ENCODE measurements at regions not wholly inside any gene's neighbourhood (a gene's known extent, or its start where the extent isn't known, plus 50 kb on each side); places are given as distances from the start of the nearest gene placed in this dataset.

DNA sequence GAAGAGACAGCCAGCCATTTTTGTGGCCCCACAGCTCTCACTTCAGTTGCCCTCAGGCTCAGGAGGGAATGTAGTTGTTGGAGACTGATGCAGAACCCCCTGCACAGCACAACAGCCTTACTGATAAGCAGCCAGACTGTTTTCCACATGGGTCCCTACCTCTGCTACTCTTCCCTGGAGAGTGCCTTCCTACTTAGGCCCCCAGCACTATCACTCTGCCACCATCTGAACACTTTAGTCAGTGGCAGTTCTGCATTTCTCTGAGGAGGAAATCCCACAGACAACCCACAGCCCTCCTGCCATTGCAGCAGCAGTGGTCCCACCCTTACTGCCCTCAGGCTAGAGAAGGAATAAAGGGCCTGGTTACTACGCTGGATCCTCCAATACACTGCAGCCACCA is 61.8 kb upstream of the PTPRD start:
- no peak for DNase-seq (ENCODE audit: low read depth, low spot score)
- no peaks in the 10 kb centered on the region for H3K27me3 ChIP-seq (ENCODE audit: control insufficient read depth, insufficient read depth, low read length)
- TF ChIP-seq, protein P1, sequence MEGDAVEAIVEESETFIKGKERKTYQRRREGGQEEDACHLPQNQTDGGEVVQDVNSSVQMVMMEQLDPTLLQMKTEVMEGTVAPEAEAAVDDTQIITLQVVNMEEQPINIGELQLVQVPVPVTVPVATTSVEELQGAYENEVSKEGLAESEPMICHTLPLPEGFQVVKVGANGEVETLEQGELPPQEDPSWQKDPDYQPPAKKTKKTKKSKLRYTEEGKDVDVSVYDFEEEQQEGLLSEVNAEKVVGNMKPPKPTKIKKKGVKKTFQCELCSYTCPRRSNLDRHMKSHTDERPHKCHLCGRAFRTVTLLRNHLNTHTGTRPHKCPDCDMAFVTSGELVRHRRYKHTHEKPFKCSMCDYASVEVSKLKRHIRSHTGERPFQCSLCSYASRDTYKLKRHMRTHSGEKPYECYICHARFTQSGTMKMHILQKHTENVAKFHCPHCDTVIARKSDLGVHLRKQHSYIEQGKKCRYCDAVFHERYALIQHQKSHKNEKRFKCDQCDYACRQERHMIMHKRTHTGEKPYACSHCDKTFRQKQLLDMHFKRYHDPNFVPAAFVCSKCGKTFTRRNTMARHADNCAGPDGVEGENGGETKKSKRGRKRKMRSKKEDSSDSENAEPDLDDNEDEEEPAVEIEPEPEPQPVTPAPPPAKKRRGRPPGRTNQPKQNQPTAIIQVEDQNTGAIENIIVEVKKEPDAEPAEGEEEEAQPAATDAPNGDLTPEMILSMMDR (IDR thresholded peaks at IDR 0.05; ENCODE audit: low read depth, low read length), result no peak
- H3K4me3 ChIP-seq (ENCODE audit: low read depth, low read length), result no peak overlapping the region
- ChIA-PET POLR2A (no interaction called here), CTCF (no interaction called here)
- peaks cover 24% of the 10 kb centered on the region for H3K9me3 ChIP-seq (ENCODE audit: control insufficient read depth, insufficient read depth, low read length)
- H3K27ac ChIP-seq (ENCODE audit: low read depth, low read length), result no peak overlapping the region

DNA sequence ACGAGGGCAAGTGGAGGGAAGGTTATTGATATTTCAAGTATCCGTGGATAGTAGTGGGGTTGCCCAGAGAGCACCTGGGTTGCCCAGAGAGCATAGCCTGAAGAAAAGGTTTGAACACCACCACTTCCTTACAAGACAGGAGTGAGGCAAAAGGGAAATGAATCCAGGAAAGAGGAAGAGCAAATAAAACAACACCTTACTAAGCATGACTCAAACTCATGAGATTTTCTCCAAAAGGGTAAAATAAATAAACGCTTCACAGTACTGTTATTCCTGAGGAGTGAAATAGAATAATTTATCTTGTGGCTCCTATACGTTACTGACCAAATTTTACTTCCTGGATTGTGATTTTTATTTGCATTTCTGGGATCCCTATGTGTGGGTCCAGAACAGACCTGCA is 65.2 kb upstream of the PTPRD start:
- DNase-seq (ENCODE audit: low read depth, low spot score), result no peak
- POLR2A ChIA-PET, result no interaction called here
- Histone ChIP-seq H3K9me3 (ENCODE audit: control insufficient read depth, insufficient read depth, low read length) (peaks cover 24% of the 10 kb centered on the region), H3K27ac (ENCODE audit: low read depth, low read length) (no peak overlapping the region), H3K27me3 (ENCODE audit: control insufficient read depth, insufficient read depth, low read length) (no peaks in the 10 kb centered on the region), H3K4me3 (ENCODE audit: low read depth, low read length) (no peak overlapping the region)
- CTCF ChIA-PET, result no interaction called here
- TF ChIP-seq, protein P1 (IDR thresholded peaks at IDR 0.05; ENCODE audit: low read depth, low read length), result no peak

DNA sequence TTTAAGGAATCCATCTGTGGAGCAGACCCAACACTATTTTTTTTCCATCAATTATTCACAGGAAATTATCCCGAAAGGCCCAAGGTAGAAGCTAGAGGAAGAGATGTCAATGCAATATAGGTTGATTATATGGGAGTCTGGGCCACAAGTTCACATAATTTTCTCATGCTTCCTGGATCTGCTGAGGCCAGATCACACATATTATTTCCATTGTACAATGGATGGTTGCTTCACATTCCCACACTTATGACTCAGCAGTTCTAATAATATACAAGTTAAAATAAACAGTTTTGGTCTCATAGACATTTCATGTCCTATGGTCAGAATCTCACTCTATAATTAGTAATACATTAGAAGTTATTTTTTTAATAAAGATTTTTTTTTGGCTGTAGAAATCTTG is 66.0 kb upstream of the PTPRD start:
- Histone ChIP-seq H3K9me3 (ENCODE audit: control insufficient read depth, insufficient read depth, low read length) (peaks cover 22% of the 10 kb centered on the region), H3K27me3 (ENCODE audit: control insufficient read depth, insufficient read depth, low read length) (no peaks in the 10 kb centered on the region), H3K4me3 (ENCODE audit: low read depth, low read length) (no peak overlapping the region), H3K27ac (ENCODE audit: low read depth, low read length) (no peak overlapping the region)
- ChIA-PET POLR2A (no interaction called here), CTCF (no interaction called here)
- TF ChIP-seq, protein P1 (IDR thresholded peaks at IDR 0.05; ENCODE audit: low read depth, low read length), result no peak
- no peak for DNase-seq (ENCODE audit: low read depth, low spot score)

DNA sequence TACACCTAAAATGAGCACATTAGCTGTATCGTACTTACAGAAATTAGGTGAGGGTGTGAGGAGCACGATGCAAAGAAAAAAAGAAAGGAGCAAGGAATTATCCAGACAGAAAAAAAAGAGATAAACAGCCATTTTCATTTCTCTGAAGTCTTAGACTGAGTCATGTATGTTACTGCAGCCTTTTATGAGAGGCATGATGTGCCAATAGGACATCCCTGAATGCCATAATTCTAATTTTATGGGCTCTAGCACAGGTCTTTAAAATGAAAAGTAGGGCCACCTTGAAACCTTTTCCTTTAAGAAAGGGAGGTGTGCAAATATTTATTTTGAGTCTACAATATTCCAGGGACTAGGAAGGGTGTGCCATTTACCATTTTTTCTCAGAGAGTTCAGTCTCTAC is 74.1 kb upstream of the PTPRD start:
- no peak for DNase-seq (ENCODE audit: low read depth, low spot score)
- POLR2A ChIA-PET, result no interaction called here
- Histone ChIP-seq H3K27ac (ENCODE audit: low read depth, low read length) (no peak overlapping the region), H3K9me3 (ENCODE audit: control insufficient read depth, insufficient read depth, low read length) (peaks cover 7% of the 10 kb centered on the region; the same call in 1 of the 2 replicates), H3K27me3 (ENCODE audit: control insufficient read depth, insufficient read depth, low read length) (no peaks in the 10 kb centered on the region), H3K4me3 (ENCODE audit: low read depth, low read length) (no peak overlapping the region)
- TF ChIP-seq, protein P1 (IDR thresholded peaks at IDR 0.05; ENCODE audit: low read depth, low read length), result no peak
- CTCF ChIA-PET, result no interaction called here

DNA sequence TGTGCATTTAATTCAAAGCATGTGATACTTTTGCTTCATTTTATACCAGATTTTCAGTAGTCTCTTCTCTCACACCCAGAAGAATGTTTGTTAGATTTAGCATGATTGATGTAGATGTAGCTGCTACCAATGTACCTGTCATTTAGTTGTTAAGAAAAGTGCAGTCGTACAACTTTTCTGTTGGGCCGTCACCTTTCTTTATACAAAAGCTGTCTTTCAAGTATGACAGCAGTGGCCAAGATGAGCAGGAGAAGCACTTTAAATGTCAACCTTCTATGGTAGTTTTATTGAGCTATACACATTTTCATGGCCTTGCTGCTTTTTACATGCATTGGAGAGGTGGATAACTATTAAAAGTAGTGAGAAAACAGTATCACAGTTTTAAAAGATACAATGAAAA is 77.7 kb upstream of the PTPRD start:
- CTCF ChIA-PET, result no interaction called here
- Histone ChIP-seq H3K27me3 (ENCODE audit: control insufficient read depth, insufficient read depth, low read length) (no peaks in the 10 kb centered on the region), H3K27ac (ENCODE audit: low read depth, low read length) (no peak overlapping the region), H3K4me3 (ENCODE audit: low read depth, low read length) (no peak overlapping the region), H3K9me3 (ENCODE audit: control insufficient read depth, insufficient read depth, low read length) (peaks cover 3% of the 10 kb centered on the region; the same call in 1 of the 2 replicates)
- TF ChIP-seq, protein P1 (IDR thresholded peaks at IDR 0.05; ENCODE audit: low read depth, low read length), result no peak
- DNase-seq (ENCODE audit: low read depth, low spot score), result no peak
- POLR2A ChIA-PET, result no interaction called here
